HG03520 (cell line): ENCODE measurements at regions not wholly inside any gene's neighbourhood (a gene's known extent, or its start where the extent isn't known, plus 50 kb on each side); places are given as distances from the start of the nearest gene placed in this dataset.

Source experiments
- ATAC-seq: cut with Tn5 transposase; IDR thresholded peaks from one replicate; pipeline ENCODE4 v1.9.1; 2021; ENCODE audit warnings: mild to moderate bottlenecking, moderate library complexity; ENCODE audit not compliant: unreplicated experiment

- no peak for ATAC-seq
Observed at GRCh38 chr12:18965203-18965602, 164.3 kb upstream of the PLEKHA5 start.

- ATAC-seq = no peak
Observed at GRCh38 chr12:18966954-18967353, 162.6 kb upstream of the PLEKHA5 start.

GRCh38 chr12:18967814-18968213 is 161.7 kb upstream of the PLEKHA5 start:
- ATAC-seq = no peak

- no peak for ATAC-seq
Observed at GRCh38 chr12:18969512-18969911, 160.0 kb upstream of the PLEKHA5 start.

GRCh38 chr12:18970603-18971002 is 158.9 kb upstream of the PLEKHA5 start:
- ATAC-seq = no peak

GRCh38 chr12:18971932-18972331 is 157.6 kb upstream of the PLEKHA5 start:
- ATAC-seq = no peak

- no peak for ATAC-seq
Observed at GRCh38 chr12:18975933-18976332, 153.6 kb upstream of the PLEKHA5 start.

GRCh38 chr12:18979401-18980126 is 150.0 kb upstream of the PLEKHA5 start:
- no peak for ATAC-seq

- ATAC-seq = no peak
Observed at GRCh38 chr12:18981732-18982131, 147.8 kb upstream of the PLEKHA5 start.

GRCh38 chr12:18982226-18982949 is 147.1 kb upstream of the PLEKHA5 start:
- ATAC-seq = peak; percentile 66

GRCh38 chr12:18983854-18984253 is 145.7 kb upstream of the PLEKHA5 start:
- ATAC-seq = no peak

GRCh38 chr12:18990856-18991255 is 138.7 kb upstream of the PLEKHA5 start:
- no peak for ATAC-seq

GRCh38 chr12:18992336-18992735 is 137.2 kb upstream of the PLEKHA5 start:
- no peak for ATAC-seq

- ATAC-seq = no peak
Observed at GRCh38 chr12:18998343-18999261, 130.9 kb upstream of the PLEKHA5 start.

GRCh38 chr12:19000836-19001235 is 128.7 kb upstream of the PLEKHA5 start:
- no peak for ATAC-seq

GRCh38 chr12:19002216-19002615 is 127.3 kb upstream of the PLEKHA5 start:
- no peak for ATAC-seq

GRCh38 chr12:19003141-19003540 is 126.4 kb upstream of the PLEKHA5 start:
- ATAC-seq = no peak

GRCh38 chr12:19003987-19004619 is 125.4 kb upstream of the PLEKHA5 start:
- ATAC-seq = no peak

- no peak for ATAC-seq
Observed at GRCh38 chr12:19005257-19005801, 124.2 kb upstream of the PLEKHA5 start.

- no peak for ATAC-seq
Observed at GRCh38 chr12:19006626-19007137, 122.9 kb upstream of the PLEKHA5 start.
